Lower leg skin (tissue), 3 donors: ENCODE measurements at regions not wholly inside any gene's neighbourhood (a gene's known extent, or its start where the extent isn't known, plus 50 kb on each side); places are given as distances from the start of the nearest gene placed in this dataset.

ENCODE experiments used
- CTCF ChIP-seq, 3 donors: fragments of 450-650 bp; IDR thresholded peaks; one replicate each; pipeline ENCODE4 v1.5.1; 2016; ENCODE audit warnings: antibody characterized with exemption in 3 of 3, mild to moderate bottlenecking in 3 of 3, moderate library complexity in 2 of 3
- POLR2A ChIP-seq, 2 donors: fragments of 450-650 bp; IDR thresholded peaks; one replicate each; pipeline ENCODE4 v1.6.1; 2016 to 2017; ENCODE audit warnings: antibody characterized with exemption in 2 of 2, mild to moderate bottlenecking in 1 of 2, moderate library complexity in 1 of 2

DNA sequence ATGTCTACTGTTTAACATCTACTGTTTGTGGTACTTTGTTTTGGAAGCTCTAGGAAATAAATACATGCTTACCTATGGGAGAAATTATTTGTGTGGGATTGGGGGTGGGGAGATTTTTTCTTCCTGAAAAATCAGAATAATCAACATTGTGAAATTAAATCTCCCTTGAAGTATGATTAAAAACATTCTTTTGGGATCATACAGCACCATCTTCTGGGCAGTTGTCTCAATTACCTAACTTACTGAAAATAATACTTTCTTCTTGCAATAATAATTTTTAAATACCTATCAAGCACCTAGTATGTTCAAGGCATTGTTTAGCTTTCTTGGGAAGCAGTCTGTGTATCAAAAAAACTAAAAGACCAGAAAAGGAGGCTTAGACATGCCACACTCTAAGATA lies 576.5 kb upstream of the ARGLU1 start:
- TF ChIP-seq CTCF (IDR thresholded peaks at IDR 0.05) (no peak), POLR2A (IDR thresholded peaks at IDR 0.05) (no peak)
